ENCODE measurements at regions not wholly inside any gene's neighbourhood (a gene's known extent, or its start where the extent isn't known, plus 50 kb on each side); places are given as distances from the start of the nearest gene placed in this dataset.

DNA sequence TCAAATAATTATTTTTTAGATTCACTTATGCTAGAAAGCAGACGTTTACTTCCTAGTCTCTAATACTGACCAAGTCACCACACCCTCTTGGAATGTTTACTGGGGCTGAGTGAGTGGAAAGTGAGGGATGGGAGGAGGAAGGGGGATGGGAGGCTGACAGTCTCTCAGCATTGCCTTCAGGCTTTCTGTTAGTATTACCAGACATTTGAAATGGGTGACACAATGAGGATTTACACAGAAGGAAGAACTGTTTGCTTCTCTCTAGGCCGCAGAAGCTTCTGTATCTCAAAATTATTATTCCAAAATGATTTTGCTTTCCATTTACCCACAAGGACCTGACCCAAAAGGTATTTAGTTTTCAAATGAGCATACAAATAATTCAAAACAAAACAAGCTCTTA, 232.8 kb upstream of the ZNF608 start:
- H2BK5ac ChIP-seq (ENCODE audit: low read depth, low read length, poor library complexity) = no peak overlapping the region
- H4K8ac ChIP-seq (ENCODE audit: low read depth, low read length) = no peak overlapping the region
- no peaks in the 10 kb centered on the region for H3K79me2 ChIP-seq (ENCODE audit: control insufficient read depth, insufficient read depth, low read length, poor library complexity)
- no peak overlapping the region for H2AFZ ChIP-seq (ENCODE audit: insufficient read depth, low read length, poor library complexity)
- no peak overlapping the region for H3K18ac ChIP-seq (ENCODE audit: low read length)
- no peak overlapping the region for H3K4me3 ChIP-seq (ENCODE audit: low read depth, low read length)
- no peak overlapping the region for H3K27ac ChIP-seq (ENCODE audit: low read depth, low read length)
- no peaks in the 10 kb centered on the region for H3K27me3 ChIP-seq (ENCODE audit: insufficient read depth, low read length)
- H2BK12ac ChIP-seq (ENCODE audit: low read length) = no peak overlapping the region
- no peak overlapping the region for H3K14ac ChIP-seq (ENCODE audit: low read length)
- no CpG with 5 or more reads among the region's 2 CpGs for WGBS (ENCODE audit: extremely low coverage, insufficient coverage, insufficient read length)
- H3K4me1 ChIP-seq (ENCODE audit: control insufficient read depth in 1 of 2, insufficient read depth in 2 of 2, low read length in 2 of 2) = no peaks in the 10 kb centered on the region
- no peak overlapping the region for H3K23ac ChIP-seq (ENCODE audit: low read length)
- no peak overlapping the region for H4K91ac ChIP-seq (ENCODE audit: low read depth, low read length)
- H4K12ac ChIP-seq (ENCODE audit: low read depth, low read length) = no peak overlapping the region
- H3K9ac ChIP-seq (ENCODE audit: low read length) = no peak overlapping the region
- H3K36me3 ChIP-seq (ENCODE audit: control insufficient read depth in 1 of 2, insufficient read depth in 2 of 2, low read length in 2 of 2) = no peaks in the 10 kb centered on the region
- no peak overlapping the region for H3K4ac ChIP-seq (ENCODE audit: low read depth, low read length)
- H2BK120ac ChIP-seq (ENCODE audit: insufficient read depth, low read length, poor library complexity) = no peak overlapping the region
- H2AK5ac ChIP-seq (ENCODE audit: low read length) = no peak overlapping the region
- H3K4me2 ChIP-seq (ENCODE audit: low read length) = no peak overlapping the region
- H3K79me1 ChIP-seq (ENCODE audit: low read length) = no peaks in the 10 kb centered on the region
- peaks cover 17% of the 10 kb centered on the region for H3K9me3 ChIP-seq (ENCODE audit: insufficient read depth, low read depth, low read length)
- peak; percentile 11 to 35 for DNase-seq

- H2BK120ac ChIP-seq (ENCODE audit: insufficient read depth, low read length, poor library complexity) = no peak overlapping the region
- H3K79me1 ChIP-seq (ENCODE audit: low read length) = no peaks in the 10 kb centered on the region
- no peak overlapping the region for H3K14ac ChIP-seq (ENCODE audit: low read length)
- H4K8ac ChIP-seq (ENCODE audit: low read depth, low read length) = no peak overlapping the region
- no peak overlapping the region for H2AFZ ChIP-seq (ENCODE audit: insufficient read depth, low read length, poor library complexity)
- H3K4ac ChIP-seq (ENCODE audit: low read depth, low read length) = no peak overlapping the region
- H2AK5ac ChIP-seq (ENCODE audit: low read length) = no peak overlapping the region
- no peak overlapping the region for H3K27ac ChIP-seq (ENCODE audit: low read depth, low read length)
- no peak overlapping the region for H2BK5ac ChIP-seq (ENCODE audit: low read depth, low read length, poor library complexity)
- H4K12ac ChIP-seq (ENCODE audit: low read depth, low read length) = no peak overlapping the region
- no peak overlapping the region for H4K91ac ChIP-seq (ENCODE audit: low read depth, low read length)
- H3K27me3 ChIP-seq (ENCODE audit: insufficient read depth, low read length) = no peaks in the 10 kb centered on the region
- no peak overlapping the region for H2BK12ac ChIP-seq (ENCODE audit: low read length)
- H3K4me3 ChIP-seq (ENCODE audit: low read depth, low read length) = no peak overlapping the region
- no peak overlapping the region for H3K9ac ChIP-seq (ENCODE audit: low read length)
- no peaks in the 10 kb centered on the region for H3K4me1 ChIP-seq (ENCODE audit: control insufficient read depth in 1 of 2, insufficient read depth in 2 of 2, low read length in 2 of 2)
- no peak overlapping the region for H3K23ac ChIP-seq (ENCODE audit: low read length)
- H3K18ac ChIP-seq (ENCODE audit: low read length) = no peak overlapping the region
- H3K79me2 ChIP-seq (ENCODE audit: control insufficient read depth, insufficient read depth, low read length, poor library complexity) = no peaks in the 10 kb centered on the region
- H3K36me3 ChIP-seq (ENCODE audit: control insufficient read depth in 1 of 2, insufficient read depth in 2 of 2, low read length in 2 of 2) = no peaks in the 10 kb centered on the region
- peaks cover 17% of the 10 kb centered on the region for H3K9me3 ChIP-seq (ENCODE audit: insufficient read depth, low read depth, low read length)
- H3K4me2 ChIP-seq (ENCODE audit: low read length) = no peak overlapping the region
- no CpG with 5 or more reads among the region's 9 CpGs for WGBS (ENCODE audit: extremely low coverage, insufficient coverage, insufficient read length)
- DNase-seq = no peak
Observed at GRCh38 chr5:124980163-124980941, 233.9 kb upstream of the ZNF608 start.

DNA sequence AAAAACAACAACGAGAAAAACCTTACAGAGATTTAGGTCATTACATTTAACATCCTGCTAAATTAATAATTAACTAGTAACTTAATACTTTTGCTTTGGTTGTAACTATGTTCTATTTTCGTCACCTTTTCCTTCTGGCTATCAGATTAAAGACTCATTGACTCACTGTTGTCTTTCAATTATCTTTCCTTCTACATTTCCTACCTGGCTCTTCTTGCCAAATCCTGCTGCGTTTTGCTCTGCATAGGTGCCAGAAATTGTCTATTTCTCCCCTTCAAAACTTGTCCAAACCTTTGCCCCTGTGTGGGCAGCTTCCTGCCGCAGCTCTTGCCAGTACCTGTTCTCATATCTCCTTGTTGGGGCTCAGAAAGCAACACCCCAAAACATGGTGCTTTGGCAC, 235.5 kb upstream of the ZNF608 start:
- Histone ChIP-seq H3K27me3 (ENCODE audit: insufficient read depth, low read length) (no peaks in the 10 kb centered on the region), H2BK120ac (ENCODE audit: insufficient read depth, low read length, poor library complexity) (no peak overlapping the region), H3K23ac (ENCODE audit: low read length) (no peak overlapping the region), H3K4me2 (ENCODE audit: low read length) (no peak overlapping the region), H3K79me1 (ENCODE audit: low read length) (no peaks in the 10 kb centered on the region), H2BK12ac (ENCODE audit: low read length) (no peak overlapping the region), H2BK5ac (ENCODE audit: low read depth, low read length, poor library complexity) (no peak overlapping the region), H2AK5ac (ENCODE audit: low read length) (no peak overlapping the region), H3K79me2 (ENCODE audit: control insufficient read depth, insufficient read depth, low read length, poor library complexity) (no peaks in the 10 kb centered on the region), H4K12ac (ENCODE audit: low read depth, low read length) (no peak overlapping the region), H4K91ac (ENCODE audit: low read depth, low read length) (no peak overlapping the region), H3K14ac (ENCODE audit: low read length) (no peak overlapping the region), H3K27ac (ENCODE audit: low read depth, low read length) (no peak overlapping the region), H3K18ac (ENCODE audit: low read length) (no peak overlapping the region), H3K4me1 (ENCODE audit: control insufficient read depth in 1 of 2, insufficient read depth in 2 of 2, low read length in 2 of 2) (no peaks in the 10 kb centered on the region), H3K4me3 (ENCODE audit: low read depth, low read length) (no peak overlapping the region), H4K8ac (ENCODE audit: low read depth, low read length) (no peak overlapping the region), H3K4ac (ENCODE audit: low read depth, low read length) (no peak overlapping the region), H3K9me3 (ENCODE audit: insufficient read depth, low read depth, low read length) (peaks cover 9% of the 10 kb centered on the region), H2AFZ (ENCODE audit: insufficient read depth, low read length, poor library complexity) (no peak overlapping the region), H3K9ac (ENCODE audit: low read length) (no peak overlapping the region), H3K36me3 (ENCODE audit: control insufficient read depth in 1 of 2, insufficient read depth in 2 of 2, low read length in 2 of 2) (no peaks in the 10 kb centered on the region)
- WGBS (ENCODE audit: extremely low coverage, insufficient coverage, insufficient read length) = no CpG with 5 or more reads among the region's 4 CpGs
- no peak for DNase-seq

GRCh38 chr5:124986170-124986569, 239.7 kb upstream of the ZNF608 start:
- H3K79me1 ChIP-seq (ENCODE audit: low read length) = no peaks in the 10 kb centered on the region
- no peak overlapping the region for H3K27ac ChIP-seq (ENCODE audit: low read depth, low read length)
- H2BK120ac ChIP-seq (ENCODE audit: insufficient read depth, low read length, poor library complexity) = no peak overlapping the region
- no peak overlapping the region for H2BK5ac ChIP-seq (ENCODE audit: low read depth, low read length, poor library complexity)
- no peaks in the 10 kb centered on the region for H3K79me2 ChIP-seq (ENCODE audit: control insufficient read depth, insufficient read depth, low read length, poor library complexity)
- H4K8ac ChIP-seq (ENCODE audit: low read depth, low read length) = no peak overlapping the region
- H2BK12ac ChIP-seq (ENCODE audit: low read length) = no peak overlapping the region
- no peak overlapping the region for H3K4ac ChIP-seq (ENCODE audit: low read depth, low read length)
- no peak overlapping the region for H3K18ac ChIP-seq (ENCODE audit: low read length)
- H3K36me3 ChIP-seq (ENCODE audit: control insufficient read depth in 1 of 2, insufficient read depth in 2 of 2, low read length in 2 of 2) = no peaks in the 10 kb centered on the region
- H3K4me1 ChIP-seq (ENCODE audit: control insufficient read depth in 1 of 2, insufficient read depth in 2 of 2, low read length in 2 of 2) = no peaks in the 10 kb centered on the region
- H3K4me3 ChIP-seq (ENCODE audit: low read depth, low read length) = no peak overlapping the region
- H2AK5ac ChIP-seq (ENCODE audit: low read length) = no peak overlapping the region
- no peak overlapping the region for H3K4me2 ChIP-seq (ENCODE audit: low read length)
- no peak overlapping the region for H3K14ac ChIP-seq (ENCODE audit: low read length)
- no peak overlapping the region for H4K12ac ChIP-seq (ENCODE audit: low read depth, low read length)
- no peak for DNase-seq
- no peak overlapping the region for H3K9ac ChIP-seq (ENCODE audit: low read length)
- 100% methylated on average over 1 of the region's 3 CpGs for WGBS (ENCODE audit: extremely low coverage, insufficient coverage, insufficient read length)
- H3K23ac ChIP-seq (ENCODE audit: low read length) = no peak overlapping the region
- H3K9me3 ChIP-seq (ENCODE audit: insufficient read depth, low read depth, low read length) = peaks cover 9% of the 10 kb centered on the region
- no peak overlapping the region for H4K91ac ChIP-seq (ENCODE audit: low read depth, low read length)
- H3K27me3 ChIP-seq (ENCODE audit: insufficient read depth, low read length) = no peaks in the 10 kb centered on the region
- H2AFZ ChIP-seq (ENCODE audit: insufficient read depth, low read length, poor library complexity) = no peak overlapping the region
